H9 (cell line): ENCODE measurements at regions not wholly inside any gene's neighbourhood (a gene's known extent, or its start where the extent isn't known, plus 50 kb on each side); places are given as distances from the start of the nearest gene placed in this dataset.

Experiments used
- DNase-seq: peaks from one replicate; pipeline ENCODE4 v3.0.0-alpha.2; 2017
- H2AFZ ChIP-seq: one replicate; pipeline ENCODE4 v1.6.1; 2013; ENCODE audit warnings: mild to moderate bottlenecking, low read length, control low read depth, moderate library complexity
- H2AK5ac ChIP-seq: 2 replicates; pipeline ENCODE4 v1.6.1; 2013; ENCODE audit warnings: low read length, control low read depth, mixed read lengths; ENCODE audit not compliant: insufficient read length
- H2BK120ac ChIP-seq: one replicate; pipeline ENCODE4 v1.6.1; 2013; ENCODE audit warnings: low read depth, mild to moderate bottlenecking, low read length, control low read depth, inconsistent platforms; ENCODE audit not compliant: poor library complexity, severe bottlenecking
- H2BK12ac ChIP-seq: 2 replicates; pipeline ENCODE4 v1.6.1; 2013; ENCODE audit warnings: low read length, control low read depth, mixed read lengths, low read depth; ENCODE audit not compliant: insufficient read length
- H2BK15ac ChIP-seq: 2 replicates; pipeline ENCODE4 v1.6.1; 2013; ENCODE audit warnings: low read depth, low read length, control low read depth
- H2BK20ac ChIP-seq: one replicate; pipeline ENCODE4 v1.6.1; 2013; ENCODE audit warnings: low read depth, mild to moderate bottlenecking, low read length, control low read depth, inconsistent platforms; ENCODE audit not compliant: poor library complexity, severe bottlenecking
- H2BK5ac ChIP-seq: 2 replicates; pipeline ENCODE4 v1.6.1; 2013; ENCODE audit warnings: low read length, control low read depth, mixed read lengths; ENCODE audit not compliant: insufficient read length
- H3K14ac ChIP-seq: 2 replicates; pipeline ENCODE4 v1.6.1; 2013; ENCODE audit warnings: low read length, control low read depth; ENCODE audit not compliant: insufficient read depth
- H3K18ac ChIP-seq: 2 replicates; pipeline ENCODE4 v1.6.1; 2013; ENCODE audit warnings: low read depth, mild to moderate bottlenecking, mixed read lengths, low read length, control low read depth; ENCODE audit not compliant: insufficient read length
- H3K23ac ChIP-seq: 2 replicates; pipeline ENCODE4 v1.6.1; 2013; ENCODE audit warnings: low read length, control low read depth, mixed read lengths, low read depth; ENCODE audit not compliant: insufficient read length
- H3K23me2 ChIP-seq: 2 replicates; pipeline ENCODE4 v1.6.1; 2013; ENCODE audit warnings: low read depth, mild to moderate bottlenecking, mixed read lengths, low read length, control low read depth; ENCODE audit not compliant: insufficient read length, poor library complexity, severe bottlenecking
- H3K27ac ChIP-seq: 2 replicates; pipeline ENCODE4 v1.5.1; 2013; ENCODE audit warnings: low read length, control low read depth, mixed read lengths, low read depth; ENCODE audit not compliant: insufficient read length
- H3K27me3 ChIP-seq: 2 replicates; pipeline ENCODE4 v1.6.1; 2013; ENCODE audit warnings: low read length, control low read depth, inconsistent platforms; ENCODE audit not compliant: insufficient read depth
- H3K4ac ChIP-seq: 2 replicates; pipeline ENCODE4 v1.6.1; 2013; ENCODE audit warnings: low read depth, mild to moderate bottlenecking, control low read depth, inconsistent platforms, low read length, moderate library complexity
- H3K4me1 ChIP-seq: 2 replicates; pipeline ENCODE4 v1.6.1; 2013; ENCODE audit warnings: low read length, control low read depth, inconsistent platforms; ENCODE audit not compliant: insufficient read depth
- H3K4me2 ChIP-seq: 2 replicates; pipeline ENCODE4 v1.6.1; 2013; ENCODE audit warnings: low read length, control low read depth, mixed read lengths; ENCODE audit not compliant: insufficient read length, insufficient read depth
- H3K56ac ChIP-seq: 2 replicates; pipeline ENCODE4 v1.6.1; 2013; ENCODE audit warnings: low read depth, mild to moderate bottlenecking, mixed read lengths, low read length, control low read depth; ENCODE audit not compliant: insufficient read length
- H3K79me1 ChIP-seq: 2 replicates; pipeline ENCODE4 v1.6.1; 2013; ENCODE audit warnings: low read depth, mild to moderate bottlenecking, moderate library complexity, low read length, control low read depth, inconsistent platforms; ENCODE audit not compliant: insufficient read depth, poor library complexity, severe bottlenecking
- H3K79me2 ChIP-seq: 2 replicates; pipeline ENCODE4 v1.6.1; 2013; ENCODE audit warnings: low read length, control low read depth, inconsistent platforms; ENCODE audit not compliant: insufficient read depth
- H3K9ac ChIP-seq: 2 replicates; pipeline ENCODE4 v1.6.1; 2013; ENCODE audit warnings: low read length, control low read depth, mixed read lengths; ENCODE audit not compliant: insufficient read length; ENCODE audit errors: extremely low read depth
- H3K9me3 ChIP-seq: one replicate; pipeline ENCODE4 v1.6.1; 2013; ENCODE audit warnings: low read depth, low read length, inconsistent platforms; ENCODE audit not compliant: control insufficient read depth
- H3T11ph ChIP-seq: one replicate; pipeline ENCODE4 v1.6.1; 2013; ENCODE audit warnings: mild to moderate bottlenecking, low read length, control low read depth, inconsistent platforms
- H4K20me1 ChIP-seq: one replicate; pipeline ENCODE4 v1.6.1; 2013; ENCODE audit not compliant: control insufficient read depth, insufficient read length, insufficient read depth
- H4K5ac ChIP-seq: 2 replicates; pipeline ENCODE4 v1.6.1; 2013; ENCODE audit warnings: low read depth, mild to moderate bottlenecking, mixed read lengths, low read length, control low read depth; ENCODE audit not compliant: insufficient read length
- H4K8ac ChIP-seq: replicated peaks from 2 replicates; pipeline ENCODE4 v1.6.1; 2013; ENCODE audit warnings: low read length, control low read depth, mixed read lengths, low read depth; ENCODE audit not compliant: insufficient read length
- H4K91ac ChIP-seq: 2 replicates; pipeline ENCODE4 v1.6.1; 2013; ENCODE audit warnings: low read depth, mild to moderate bottlenecking, moderate library complexity, mixed read lengths, low read length, control low read depth; ENCODE audit not compliant: insufficient read length
- H3K27ac Mint-ChIP-seq, 3 experiments: 2 replicates in 2 of 3; 3 replicates in 1 of 3; pipeline ENCODE4 v1.8.0; 2020 to 2021; ENCODE audit warnings: mixed read lengths in 3 of 3, mild to moderate bottlenecking in 1 of 3, moderate library complexity in 1 of 3
- H3K27me3 Mint-ChIP-seq: 2 replicates; pipeline ENCODE4 v1.8.0; 2021; ENCODE audit warnings: low read depth, mild to moderate bottlenecking, moderate library complexity, mixed read lengths
- H3K36me3 Mint-ChIP-seq, 3 experiments: 2 replicates in 2 of 3; 3 replicates in 1 of 3; pipeline ENCODE4 v1.8.0; 2020 to 2021; ENCODE audit warnings: low read depth in 3 of 3, mixed read lengths in 3 of 3; ENCODE audit not compliant: insufficient read depth in 1 of 3
- H3K4me1 Mint-ChIP-seq, 2 experiments: 2 replicates each; pipeline ENCODE4 v1.8.0; 2020; ENCODE audit warnings: mixed read lengths in 2 of 2
- H3K4me3 Mint-ChIP-seq, 2 experiments: 2 replicates in 1 of 2; 3 replicates in 1 of 2; pipeline ENCODE4 v1.8.0; 2020 to 2021; ENCODE audit warnings: mild to moderate bottlenecking in 2 of 2, mixed read lengths in 2 of 2, moderate library complexity in 1 of 2
- H3K9me3 Mint-ChIP-seq, 2 experiments: 2 replicates in 1 of 2; 3 replicates in 1 of 2; pipeline ENCODE4 v1.8.0; 2020; ENCODE audit warnings: mild to moderate bottlenecking in 2 of 2, mixed read lengths in 2 of 2, moderate library complexity in 1 of 2
- WGBS: extraction: QIAGEN DNeasy Blood & Tissue Kit; methylation state at CpG from one replicate; pipeline ENCODE4 v1.1.7; 2013; ENCODE audit warnings: missing lambda C conversion rate, low lambda C conversion rate, mixed read lengths; ENCODE audit not compliant: insufficient read length; ENCODE audit errors: extremely low coverage; 5-methylcytosine and 5-hydroxymethylcytosine counted together
- TF ChIP-seq, protein P1 (sequence below): fragments of 200-600 bp; sonication (generic); conservative IDR thresholded peaks from 3 replicates; pipeline ENCODE4 v1.8.0; 2021; ENCODE audit warnings: antibody characterized with exemption, mild to moderate bottlenecking

DNA sequence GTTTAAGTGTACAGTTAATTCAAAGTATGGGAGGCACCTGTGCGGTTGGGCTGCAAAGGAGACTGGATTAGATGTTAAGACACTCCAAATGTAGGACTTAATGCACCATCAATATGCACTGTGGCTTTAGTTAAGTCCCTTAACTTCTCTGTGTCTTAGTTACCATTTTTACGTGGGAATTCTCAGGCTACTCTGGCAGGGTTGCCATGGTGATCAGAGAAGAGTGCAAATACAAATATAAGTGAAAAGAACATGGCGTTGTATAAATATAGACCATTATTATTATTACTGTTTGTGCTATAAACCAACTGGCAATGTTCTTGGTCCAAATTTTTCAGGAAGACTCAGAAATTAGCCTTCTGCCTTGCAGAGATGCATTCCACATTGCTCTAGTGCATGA, 595.6 kb downstream of the NPHP4 start:
- TF ChIP-seq, protein P1, sequence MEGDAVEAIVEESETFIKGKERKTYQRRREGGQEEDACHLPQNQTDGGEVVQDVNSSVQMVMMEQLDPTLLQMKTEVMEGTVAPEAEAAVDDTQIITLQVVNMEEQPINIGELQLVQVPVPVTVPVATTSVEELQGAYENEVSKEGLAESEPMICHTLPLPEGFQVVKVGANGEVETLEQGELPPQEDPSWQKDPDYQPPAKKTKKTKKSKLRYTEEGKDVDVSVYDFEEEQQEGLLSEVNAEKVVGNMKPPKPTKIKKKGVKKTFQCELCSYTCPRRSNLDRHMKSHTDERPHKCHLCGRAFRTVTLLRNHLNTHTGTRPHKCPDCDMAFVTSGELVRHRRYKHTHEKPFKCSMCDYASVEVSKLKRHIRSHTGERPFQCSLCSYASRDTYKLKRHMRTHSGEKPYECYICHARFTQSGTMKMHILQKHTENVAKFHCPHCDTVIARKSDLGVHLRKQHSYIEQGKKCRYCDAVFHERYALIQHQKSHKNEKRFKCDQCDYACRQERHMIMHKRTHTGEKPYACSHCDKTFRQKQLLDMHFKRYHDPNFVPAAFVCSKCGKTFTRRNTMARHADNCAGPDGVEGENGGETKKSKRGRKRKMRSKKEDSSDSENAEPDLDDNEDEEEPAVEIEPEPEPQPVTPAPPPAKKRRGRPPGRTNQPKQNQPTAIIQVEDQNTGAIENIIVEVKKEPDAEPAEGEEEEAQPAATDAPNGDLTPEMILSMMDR, result no peak
- no peak overlapping the region for H2BK20ac ChIP-seq
- no peak overlapping the region for H4K91ac ChIP-seq
- no peak overlapping the region for H3K4me2 ChIP-seq
- no peak overlapping the region for H3K56ac ChIP-seq
- peaks cover 0 to 3% of the 10 kb centered on the region in 2 experiments; a peak in 1 of 5 replicates for H3K9me3 Mint-ChIP-seq
- no peak for DNase-seq
- no peak overlapping the region for H3K23ac ChIP-seq
- peaks cover 0 to 5% of the 10 kb centered on the region in 2 experiments; a peak in 1 of 4 replicates for H3K4me1 Mint-ChIP-seq
- no peak overlapping the region for H3K18ac ChIP-seq
- no peaks in the 10 kb centered on the region for H4K20me1 ChIP-seq
- H2BK5ac ChIP-seq, result no peak overlapping the region
- no peak overlapping the region for H3K4ac ChIP-seq
- no peak overlapping the region for H2BK120ac ChIP-seq
- peaks cover 9% of the 10 kb centered on the region for H3K27me3 Mint-ChIP-seq
- H3T11ph ChIP-seq, result no peak overlapping the region
- no peak overlapping the region for H3K27ac Mint-ChIP-seq
- H3K27me3 ChIP-seq, result no peaks in the 10 kb centered on the region
- H3K4me1 ChIP-seq, result no peaks in the 10 kb centered on the region
- no peak overlapping the region for H3K27ac ChIP-seq
- H3K79me2 ChIP-seq, result no peaks in the 10 kb centered on the region
- WGBS, result no CpG with 5 or more reads among the region's 3 CpGs
- no peak overlapping the region for H2BK15ac ChIP-seq
- no peaks in the 10 kb centered on the region for H3K79me1 ChIP-seq
- no peak overlapping the region for H3K14ac ChIP-seq
- no peak overlapping the region for H4K8ac ChIP-seq
- no peaks in the 10 kb centered on the region for H3K36me3 Mint-ChIP-seq
- peaks cover 2% of the 10 kb centered on the region for H3K23me2 ChIP-seq
- no peak overlapping the region for H3K9ac ChIP-seq
- H4K5ac ChIP-seq, result no peak overlapping the region
- no peak overlapping the region for H2BK12ac ChIP-seq
- no peak overlapping the region for H2AK5ac ChIP-seq
- H3K4me3 Mint-ChIP-seq, result no peak overlapping the region
- no peak overlapping the region for H2AFZ ChIP-seq
- H3K9me3 ChIP-seq, result peaks cover 5% of the 10 kb centered on the region
